RWPE2 (cell line): ENCODE measurements at regions not wholly inside any gene's neighbourhood (a gene's known extent, or its start where the extent isn't known, plus 50 kb on each side); places are given as distances from the start of the nearest gene placed in this dataset.

ENCODE experiments used
- ATAC-seq: fragments of 200-7000 bp; cut with Tn5 transposase; 3 replicates; pipeline ENCODE4 v1.9.1; 2021; ENCODE audit warnings: low read depth
- DNase-seq: peaks from one replicate; pipeline ENCODE4 v3.0.0-alpha.2; 2020; ENCODE audit warnings: low spot score
- H3K27ac ChIP-seq: fragments of 450-650 bp; 2 replicates; pipeline ENCODE4 v1.5.1; 2017; ENCODE audit warnings: mild to moderate bottlenecking; ENCODE audit not compliant: poor library complexity, severe bottlenecking
- H3K27me3 ChIP-seq: fragments of 250-450 bp; sonication (Bioruptor Pico); 2 replicates; pipeline ENCODE4 v1.5.1; 2021; ENCODE audit warnings: mild to moderate bottlenecking, moderate library complexity; ENCODE audit not compliant: insufficient read depth, poor library complexity, severe bottlenecking
- H3K36me3 ChIP-seq: fragments of 250-450 bp; sonication (Bioruptor Pico); 2 replicates; pipeline ENCODE4 v1.5.1; 2020; ENCODE audit warnings: low read depth, mild to moderate bottlenecking, moderate library complexity
- H3K4me1 ChIP-seq: fragments of 250-450 bp; sonication (Bioruptor Pico); 2 replicates; pipeline ENCODE4 v1.5.1; 2021; ENCODE audit warnings: mild to moderate bottlenecking, moderate library complexity; ENCODE audit not compliant: insufficient read depth, poor library complexity, severe bottlenecking
- H3K4me3 ChIP-seq: fragments of 250-450 bp; sonication (Bioruptor Pico); 2 replicates; pipeline ENCODE4 v1.5.1; 2021; ENCODE audit warnings: mild to moderate bottlenecking, moderate library complexity; ENCODE audit not compliant: severe bottlenecking
- H3K9me3 ChIP-seq: fragments of 250-450 bp; sonication (Bioruptor Pico); 2 replicates; pipeline ENCODE4 v1.5.1; 2021; ENCODE audit warnings: mild to moderate bottlenecking, moderate library complexity; ENCODE audit not compliant: severe bottlenecking
- TF ChIP-seq, protein P1 (sequence below): fragments of 450-650 bp; IDR thresholded peaks from one replicate; pipeline ENCODE4 v1.5.1; 2017; ENCODE audit warnings: mild to moderate bottlenecking, moderate library complexity; ENCODE audit not compliant: poor library complexity, severe bottlenecking

DNA sequence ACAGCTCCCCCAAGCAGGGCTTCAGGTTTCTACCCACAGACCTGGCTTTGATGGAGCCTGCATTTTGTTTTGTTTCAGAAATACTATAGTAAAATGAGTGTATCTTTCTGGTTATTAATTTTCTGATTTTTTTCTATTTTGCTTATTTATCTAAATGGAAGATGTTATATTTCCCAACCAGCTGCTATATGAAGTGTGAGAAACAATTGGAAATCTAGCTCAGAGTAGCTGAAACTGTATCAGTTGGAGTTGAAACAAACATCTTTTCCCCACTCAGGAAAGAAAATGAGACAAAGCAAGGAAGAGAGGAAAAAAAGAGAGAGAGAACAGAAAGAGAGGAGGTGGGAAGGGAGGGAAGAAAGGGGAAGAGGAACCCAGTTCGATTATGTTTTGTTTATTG is 358.5 kb upstream of the ZNF507 start:
- Histone ChIP-seq H3K27ac (no peak overlapping the region), H3K9me3 (no peaks in the 10 kb centered on the region), H3K27me3 (no peaks in the 10 kb centered on the region), H3K4me3 (no peak overlapping the region), H3K4me1 (no peaks in the 10 kb centered on the region), H3K36me3 (no peaks in the 10 kb centered on the region)
- TF ChIP-seq, protein P1, sequence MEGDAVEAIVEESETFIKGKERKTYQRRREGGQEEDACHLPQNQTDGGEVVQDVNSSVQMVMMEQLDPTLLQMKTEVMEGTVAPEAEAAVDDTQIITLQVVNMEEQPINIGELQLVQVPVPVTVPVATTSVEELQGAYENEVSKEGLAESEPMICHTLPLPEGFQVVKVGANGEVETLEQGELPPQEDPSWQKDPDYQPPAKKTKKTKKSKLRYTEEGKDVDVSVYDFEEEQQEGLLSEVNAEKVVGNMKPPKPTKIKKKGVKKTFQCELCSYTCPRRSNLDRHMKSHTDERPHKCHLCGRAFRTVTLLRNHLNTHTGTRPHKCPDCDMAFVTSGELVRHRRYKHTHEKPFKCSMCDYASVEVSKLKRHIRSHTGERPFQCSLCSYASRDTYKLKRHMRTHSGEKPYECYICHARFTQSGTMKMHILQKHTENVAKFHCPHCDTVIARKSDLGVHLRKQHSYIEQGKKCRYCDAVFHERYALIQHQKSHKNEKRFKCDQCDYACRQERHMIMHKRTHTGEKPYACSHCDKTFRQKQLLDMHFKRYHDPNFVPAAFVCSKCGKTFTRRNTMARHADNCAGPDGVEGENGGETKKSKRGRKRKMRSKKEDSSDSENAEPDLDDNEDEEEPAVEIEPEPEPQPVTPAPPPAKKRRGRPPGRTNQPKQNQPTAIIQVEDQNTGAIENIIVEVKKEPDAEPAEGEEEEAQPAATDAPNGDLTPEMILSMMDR, result no peak
- DNase-seq (no peak), ATAC-seq (no peak)

DNA sequence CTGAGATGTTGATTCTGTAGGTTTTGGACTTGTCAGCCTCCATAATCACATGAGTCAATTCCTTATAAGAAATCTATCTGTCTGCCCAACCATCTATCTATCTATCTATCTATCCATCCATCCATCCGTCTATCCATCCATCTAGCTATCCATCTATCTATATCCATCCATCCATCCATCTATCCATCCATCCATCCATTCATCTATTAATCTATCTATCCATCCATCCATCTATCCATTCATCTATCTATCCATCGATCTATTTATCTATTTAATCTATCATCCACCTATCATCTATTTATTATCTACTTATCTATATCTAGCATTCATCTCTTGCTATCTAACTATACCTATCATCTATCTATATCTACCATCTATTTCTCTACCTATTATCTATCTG is 357.2 kb upstream of the ZNF507 start:
- H3K4me3 ChIP-seq, result no peak overlapping the region
- no peak overlapping the region for H3K27ac ChIP-seq
- TF ChIP-seq, protein P1, result no peak
- no peaks in the 10 kb centered on the region for H3K27me3 ChIP-seq
- H3K36me3 ChIP-seq, result no peaks in the 10 kb centered on the region
- peaks cover 2% of the 10 kb centered on the region for H3K9me3 ChIP-seq
- ATAC-seq (no peak), DNase-seq (no peak)
- no peaks in the 10 kb centered on the region for H3K4me1 ChIP-seq

DNA sequence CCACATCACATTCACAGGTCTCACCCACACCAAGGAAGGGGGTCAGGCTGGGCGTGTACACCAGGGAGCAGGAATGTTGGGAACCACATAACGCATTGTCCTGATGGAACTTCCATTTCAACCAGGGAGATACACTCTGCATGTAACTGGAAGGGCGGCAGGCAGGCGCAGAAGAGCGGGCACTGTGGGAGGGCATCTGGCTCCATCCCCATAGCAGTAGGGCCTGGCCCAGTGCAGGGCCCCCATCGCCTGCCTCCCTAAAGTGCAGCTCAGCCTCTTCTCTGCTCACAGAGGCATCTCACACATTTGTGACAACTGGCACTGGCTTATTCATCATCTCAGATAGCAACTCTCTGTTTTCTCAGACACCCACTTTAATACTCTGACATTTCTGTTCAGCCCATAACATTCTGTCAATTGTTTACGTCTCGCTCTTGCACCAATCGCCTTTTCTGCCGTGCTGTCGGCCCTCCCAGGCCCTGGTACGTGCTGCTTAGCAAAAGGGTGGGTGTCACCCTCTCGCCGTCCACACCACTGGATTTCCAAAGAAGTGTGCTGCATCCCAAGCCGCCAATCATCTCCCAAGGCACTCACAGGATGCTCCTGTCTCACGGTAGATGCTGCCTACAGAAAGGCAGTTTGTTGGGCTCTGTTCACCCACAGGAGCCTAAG is 353.3 kb upstream of the ZNF507 start:
- DNase-seq (no peak), ATAC-seq (no peak)
- Histone ChIP-seq H3K36me3 (no peaks in the 10 kb centered on the region), H3K4me3 (no peak overlapping the region), H3K27ac (no peak overlapping the region), H3K9me3 (peaks cover 5% of the 10 kb centered on the region), H3K4me1 (no peaks in the 10 kb centered on the region), H3K27me3 (no peaks in the 10 kb centered on the region)
- TF ChIP-seq, protein P1, result no peak

DNA sequence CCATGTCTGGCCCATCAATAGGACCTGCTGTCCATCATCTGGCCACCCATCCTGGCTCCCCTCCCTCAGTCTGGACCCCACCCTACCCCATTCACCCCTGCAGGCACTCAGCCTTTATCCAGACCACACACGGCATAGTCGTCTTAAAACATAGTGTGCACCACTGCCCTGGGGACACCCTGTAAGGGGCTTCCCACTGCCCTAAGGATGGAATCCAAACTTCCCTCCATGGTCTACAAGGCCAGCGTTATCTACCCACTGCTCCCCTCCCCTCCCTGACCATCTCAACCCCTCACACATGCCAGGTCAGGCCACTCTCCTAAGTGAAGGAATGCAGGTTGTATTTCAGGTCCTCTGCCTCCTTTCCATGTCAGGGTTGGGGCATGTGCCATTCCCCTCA is 352.7 kb upstream of the ZNF507 start:
- H3K27me3 ChIP-seq, result no peaks in the 10 kb centered on the region
- ATAC-seq, result no peak
- DNase-seq, result no peak

DNA sequence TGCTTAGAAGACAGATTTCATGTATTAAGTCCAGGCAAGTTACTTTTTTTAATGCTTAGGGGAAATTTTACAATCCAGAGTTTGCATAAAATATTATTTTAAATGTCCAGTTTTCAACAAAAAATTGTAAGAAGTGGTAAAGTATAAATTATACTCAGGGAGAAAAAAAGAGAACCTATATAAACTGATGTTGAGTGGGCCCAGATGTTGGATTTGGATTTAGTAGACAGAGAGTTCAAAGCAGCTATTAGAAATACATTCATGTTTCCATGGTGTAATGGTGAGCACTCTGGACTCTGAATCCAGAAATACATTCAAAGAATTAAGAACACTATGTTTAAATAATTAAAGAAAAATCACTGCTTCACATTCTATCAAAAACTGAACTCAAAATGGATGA is 349.9 kb upstream of the ZNF507 start:
- no peaks in the 10 kb centered on the region for H3K36me3 ChIP-seq
- ATAC-seq (no peak), DNase-seq (no peak)
- no peak overlapping the region for H3K27ac ChIP-seq
- TF ChIP-seq, protein P1, result no peak
- peaks cover 5% of the 10 kb centered on the region for H3K9me3 ChIP-seq
- no peaks in the 10 kb centered on the region for H3K27me3 ChIP-seq
- no peaks in the 10 kb centered on the region for H3K4me1 ChIP-seq
- H3K4me3 ChIP-seq, result no peak overlapping the region

More for the DNA sequence above, 352.7 kb upstream of the ZNF507 start:
- TF ChIP-seq, protein P1, result no peak
- H3K4me1 ChIP-seq, result no peaks in the 10 kb centered on the region
- H3K4me3 ChIP-seq, result no peak overlapping the region
- peaks cover 5% of the 10 kb centered on the region for H3K9me3 ChIP-seq
- no peaks in the 10 kb centered on the region for H3K36me3 ChIP-seq
- no peak overlapping the region for H3K27ac ChIP-seq
